ENCODE measurements at regions not wholly inside any gene's neighbourhood (a gene's known extent, or its start where the extent isn't known, plus 50 kb on each side); places are given as distances from the start of the nearest gene placed in this dataset.

GRCh38 chr12:87349681-87350080 is 679.5 kb downstream of the C12orf50 start:
- TF ChIP-seq CTCF (IDR thresholded peaks at IDR 0.05) (no peak), EZH2 (IDR thresholded peaks at IDR 0.05; ENCODE audit: borderline replicate concordance, insufficient read depth, low read depth, low read length, poor library complexity, severe bottlenecking) (no peak)

Measured in B cell (primary cell).